Mucosa of stomach (tissue), 1 donor: ENCODE measurements at regions not wholly inside any gene's neighbourhood (a gene's known extent, or its start where the extent isn't known, plus 50 kb on each side); places are given as distances from the start of the nearest gene placed in this dataset.

ENCODE experiments used
- H3K27me3 ChIP-seq: one replicate; pipeline ENCODE4 v1.7.0; 2013; ENCODE audit warnings: mild to moderate bottlenecking, low read length; ENCODE audit not compliant: control insufficient read depth, insufficient read depth
- H3K36me3 ChIP-seq: one replicate; pipeline ENCODE4 v1.7.0; 2013; ENCODE audit warnings: low read length; ENCODE audit not compliant: control insufficient read depth, insufficient read depth
- H3K4me1 ChIP-seq: one replicate; pipeline ENCODE4 v1.7.0; 2013; ENCODE audit warnings: mild to moderate bottlenecking, low read length; ENCODE audit not compliant: control insufficient read depth, insufficient read depth
- H3K4me3 ChIP-seq: one replicate; pipeline ENCODE4 v1.7.0; 2013; ENCODE audit warnings: low read length
- H3K9ac ChIP-seq: one replicate; pipeline ENCODE4 v1.7.0; 2013; ENCODE audit warnings: mild to moderate bottlenecking, low read length, moderate library complexity
- H3K9me3 ChIP-seq: one replicate; pipeline ENCODE4 v1.7.0; 2013; ENCODE audit warnings: mild to moderate bottlenecking, low read length, moderate library complexity; ENCODE audit not compliant: control insufficient read depth
- donor health status: Pancreatic carcinoma.

DNA sequence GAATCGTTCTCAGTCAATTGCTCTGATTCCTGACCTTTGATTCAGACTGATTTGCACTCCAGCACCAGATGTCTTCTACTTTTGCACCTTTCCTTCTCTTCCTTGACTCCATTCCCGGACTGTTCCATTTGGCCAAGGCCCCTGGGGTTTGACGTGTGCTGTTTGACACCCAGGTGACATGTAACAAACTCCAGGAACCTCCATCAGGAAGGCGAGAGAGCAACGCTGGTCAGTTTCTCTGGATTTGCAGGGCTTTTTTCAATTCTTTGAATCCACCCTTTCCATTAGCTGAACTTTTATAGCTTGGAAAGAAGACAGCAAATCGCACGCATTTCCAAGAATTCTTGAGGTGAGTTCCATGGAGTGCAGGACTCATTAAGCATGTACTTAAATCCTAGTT, 98.4 kb upstream of the FOXF1 start:
- no peak overlapping the region for H3K4me3 ChIP-seq
- H3K27me3 ChIP-seq, result no peaks in the 10 kb centered on the region
- no peaks in the 10 kb centered on the region for H3K4me1 ChIP-seq
- H3K36me3 ChIP-seq, result no peaks in the 10 kb centered on the region
- H3K9ac ChIP-seq, result no peak overlapping the region
- H3K9me3 ChIP-seq, result no peaks in the 10 kb centered on the region

DNA sequence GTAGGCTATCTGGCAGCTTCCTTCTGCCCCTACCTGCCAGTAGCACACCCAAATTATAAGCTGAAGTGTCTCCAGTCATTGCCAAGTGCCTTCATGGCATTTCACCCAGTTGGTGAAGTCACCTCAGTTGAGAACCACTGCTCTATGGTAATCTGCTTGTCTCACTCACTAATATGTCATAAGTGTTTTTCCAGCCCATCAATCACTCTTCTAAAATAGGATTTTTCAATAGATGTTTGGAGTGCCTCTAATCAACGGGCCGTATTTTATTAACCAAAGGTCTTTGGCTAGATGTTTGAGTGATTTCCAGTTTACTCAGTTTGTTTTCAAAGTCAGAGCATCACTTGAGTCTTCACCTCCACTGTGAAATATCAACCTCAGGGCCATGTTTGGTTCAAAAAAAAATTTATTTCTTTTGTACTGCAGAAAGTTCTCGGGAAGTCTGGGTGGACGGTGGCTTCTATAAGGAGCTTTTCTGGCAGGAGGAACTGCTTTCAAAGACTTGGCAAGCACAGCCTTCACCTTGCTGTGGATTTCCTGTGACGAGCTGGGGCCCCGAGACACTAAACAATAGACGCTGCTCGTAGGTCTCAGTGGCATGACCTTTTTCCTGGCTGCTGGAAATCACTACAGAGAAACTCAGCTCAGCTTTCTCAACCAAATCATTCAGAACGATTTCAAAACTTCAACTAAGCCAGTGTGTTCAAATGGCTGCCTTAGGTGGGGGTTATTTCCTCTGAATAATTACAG, 95.2 kb upstream of the FOXF1 start:
- no peaks in the 10 kb centered on the region for H3K27me3 ChIP-seq
- no peaks in the 10 kb centered on the region for H3K4me1 ChIP-seq
- H3K9ac ChIP-seq, result no peak overlapping the region
- no peaks in the 10 kb centered on the region for H3K9me3 ChIP-seq
- no peaks in the 10 kb centered on the region for H3K36me3 ChIP-seq
- H3K4me3 ChIP-seq, result no peak overlapping the region

DNA sequence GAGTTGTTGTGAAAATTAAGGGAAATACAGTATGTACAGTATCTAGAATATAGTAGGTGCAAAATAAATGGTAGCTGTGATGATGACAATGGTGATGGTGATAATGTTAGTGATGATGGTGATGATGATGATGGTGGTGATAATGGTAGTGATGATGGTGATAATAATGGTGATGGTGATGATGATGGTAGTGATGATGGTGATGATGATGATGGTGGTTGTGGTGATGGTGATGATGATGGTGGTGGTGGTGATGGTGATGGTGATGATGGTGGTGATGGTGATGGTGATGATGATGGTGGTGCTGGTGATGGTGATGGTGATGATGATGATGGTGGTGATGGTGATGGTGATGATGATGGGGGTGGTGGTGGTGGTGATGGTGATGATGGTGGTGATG, 91.3 kb upstream of the FOXF1 start:
- Histone ChIP-seq H3K4me1 (no peaks in the 10 kb centered on the region), H3K9me3 (no peaks in the 10 kb centered on the region), H3K27me3 (no peaks in the 10 kb centered on the region), H3K9ac (no peak overlapping the region), H3K4me3 (no peak overlapping the region), H3K36me3 (no peaks in the 10 kb centered on the region)

DNA sequence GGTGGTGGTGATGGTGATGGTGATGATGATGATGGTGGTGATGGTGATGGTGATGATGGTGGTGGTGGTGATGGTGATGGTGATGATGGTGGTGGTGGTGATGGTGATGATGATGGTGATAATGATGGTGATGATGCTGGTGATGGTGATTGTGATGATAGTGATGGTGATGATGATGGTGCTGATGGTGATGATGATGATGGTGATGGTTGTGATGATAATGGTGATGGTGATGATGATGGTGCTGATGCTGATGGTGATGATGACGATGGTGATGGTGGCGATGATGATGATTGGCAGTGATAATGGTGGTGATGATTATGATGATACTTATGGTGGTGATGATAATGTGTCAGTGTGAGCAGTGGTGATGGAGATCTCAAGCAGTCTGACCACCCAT, 90.8 kb upstream of the FOXF1 start:
- no peaks in the 10 kb centered on the region for H3K36me3 ChIP-seq
- H3K9me3 ChIP-seq, result no peaks in the 10 kb centered on the region
- no peaks in the 10 kb centered on the region for H3K27me3 ChIP-seq
- H3K9ac ChIP-seq, result no peak overlapping the region
- H3K4me3 ChIP-seq, result no peak overlapping the region
- H3K4me1 ChIP-seq, result no peaks in the 10 kb centered on the region

DNA sequence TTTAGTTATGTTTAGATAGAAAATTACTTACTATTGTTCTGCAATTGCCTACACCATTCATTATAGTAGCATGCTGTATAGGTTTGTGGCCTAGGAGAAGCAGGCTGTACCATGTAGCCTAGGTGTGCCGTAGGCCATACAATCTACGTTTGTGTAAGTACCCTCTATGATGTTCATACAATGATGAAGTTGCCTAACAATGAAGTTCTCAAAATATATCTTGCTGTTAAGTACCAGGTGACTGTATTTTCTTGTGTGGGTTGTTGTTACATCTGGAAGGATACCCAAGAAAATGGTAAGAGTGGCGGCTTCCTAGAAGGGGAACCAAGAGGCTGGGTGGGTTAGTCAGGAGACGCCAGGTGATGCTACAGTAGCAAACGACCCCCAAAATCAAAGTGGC, 88.3 kb upstream of the FOXF1 start:
- H3K4me3 ChIP-seq, result no peak overlapping the region
- no peaks in the 10 kb centered on the region for H3K27me3 ChIP-seq
- no peak overlapping the region for H3K9ac ChIP-seq
- no peaks in the 10 kb centered on the region for H3K36me3 ChIP-seq
- no peaks in the 10 kb centered on the region for H3K4me1 ChIP-seq
- no peaks in the 10 kb centered on the region for H3K9me3 ChIP-seq

DNA sequence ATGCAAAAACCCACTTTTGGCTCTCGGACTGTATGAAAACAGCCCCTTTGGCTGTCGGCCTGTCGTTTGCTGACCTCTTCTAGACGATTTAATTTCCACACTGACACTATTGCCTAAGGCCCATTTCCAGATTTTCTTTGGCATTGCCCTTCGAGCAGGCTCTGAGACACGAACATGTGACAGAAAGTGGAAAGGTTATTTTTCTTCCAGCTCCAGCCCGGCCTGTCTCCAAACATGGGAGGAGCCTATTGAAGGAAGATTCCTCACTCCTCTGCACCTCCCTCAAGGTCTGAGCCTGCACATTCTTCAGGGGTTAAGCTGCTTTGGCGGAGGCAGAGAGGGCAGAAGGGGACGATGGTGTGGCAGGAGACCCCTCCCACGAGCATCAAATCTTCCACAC, 85.9 kb upstream of the FOXF1 start:
- Histone ChIP-seq H3K9me3 (no peaks in the 10 kb centered on the region), H3K4me3 (no peak overlapping the region), H3K36me3 (no peaks in the 10 kb centered on the region), H3K9ac (no peak overlapping the region), H3K27me3 (no peaks in the 10 kb centered on the region), H3K4me1 (no peaks in the 10 kb centered on the region)

DNA sequence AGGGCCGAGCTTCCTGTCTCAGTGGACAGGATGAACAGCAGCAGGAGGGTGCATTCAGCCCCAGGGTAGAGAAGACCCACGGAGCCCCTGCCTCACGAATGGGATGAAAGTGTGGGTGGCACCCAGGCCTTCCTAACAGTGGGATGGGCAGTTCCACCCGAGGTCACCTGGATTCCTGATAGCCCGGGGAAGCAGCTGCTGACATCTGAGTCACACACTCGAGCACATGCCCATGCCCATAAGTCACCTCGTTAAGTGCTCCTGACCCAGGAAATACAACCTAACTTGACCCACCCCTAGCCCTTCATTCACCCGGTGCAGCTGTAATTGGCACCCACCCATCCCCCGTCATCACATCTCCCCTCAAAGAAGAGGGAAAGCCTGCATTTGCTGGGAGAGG, 85.3 kb upstream of the FOXF1 start:
- H3K4me1 ChIP-seq, result no peaks in the 10 kb centered on the region
- H3K9ac ChIP-seq, result no peak overlapping the region
- H3K36me3 ChIP-seq, result no peaks in the 10 kb centered on the region
- no peaks in the 10 kb centered on the region for H3K9me3 ChIP-seq
- H3K27me3 ChIP-seq, result no peaks in the 10 kb centered on the region
- H3K4me3 ChIP-seq, result no peak overlapping the region

DNA sequence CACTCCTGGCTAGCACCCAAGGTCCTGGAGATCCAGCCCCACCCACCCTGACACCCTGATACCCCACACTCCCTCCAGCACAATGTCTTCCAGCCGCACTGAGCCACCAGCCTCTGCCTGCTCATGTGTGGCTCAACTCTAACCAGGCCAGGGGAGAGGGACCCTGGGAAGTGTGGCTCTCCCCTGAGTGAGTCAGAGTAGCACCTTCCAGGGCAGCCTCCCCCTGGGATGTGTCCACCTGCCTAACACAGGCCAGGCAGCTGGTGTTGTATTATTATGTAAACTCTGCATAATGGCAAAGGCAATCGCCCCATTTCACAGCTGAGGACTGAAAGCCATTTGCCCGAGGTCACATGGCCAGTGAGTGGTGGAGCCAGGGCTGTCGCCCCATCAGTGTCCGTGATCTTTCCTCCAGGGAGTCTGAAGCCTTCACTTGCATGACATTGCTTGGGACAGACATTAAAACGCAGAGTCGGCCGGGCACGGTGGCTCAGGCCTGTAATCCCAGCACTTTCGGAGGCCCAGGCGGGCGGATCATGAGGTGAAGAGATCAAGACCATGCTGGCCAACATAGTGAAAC, 84.2 kb upstream of the FOXF1 start:
- Histone ChIP-seq H3K36me3 (no peaks in the 10 kb centered on the region), H3K27me3 (no peaks in the 10 kb centered on the region), H3K9me3 (no peaks in the 10 kb centered on the region), H3K9ac (no peak overlapping the region), H3K4me3 (no peak overlapping the region), H3K4me1 (no peaks in the 10 kb centered on the region)

DNA sequence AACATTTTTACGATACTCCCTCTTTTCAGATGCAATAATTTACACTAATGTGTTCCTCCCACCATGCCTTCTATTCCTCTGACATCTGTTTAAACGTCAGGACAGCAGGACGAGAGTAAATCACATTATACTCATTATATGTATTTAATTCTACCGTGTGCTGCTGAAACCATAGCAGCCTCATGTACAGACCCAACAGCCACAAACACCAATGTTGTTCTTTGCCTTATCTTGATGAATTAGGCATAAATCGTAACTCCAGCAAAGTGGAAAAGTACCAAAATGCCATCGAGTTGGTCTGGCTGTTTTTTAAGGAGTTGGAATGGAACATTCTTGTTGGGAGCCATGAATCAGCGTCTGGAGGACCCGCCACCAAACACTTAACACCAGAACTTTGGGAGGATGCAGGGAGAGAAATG, 82.9 kb upstream of the FOXF1 start:
- H3K36me3 ChIP-seq, result no peaks in the 10 kb centered on the region
- no peak overlapping the region for H3K4me3 ChIP-seq
- H3K4me1 ChIP-seq, result no peaks in the 10 kb centered on the region
- H3K9me3 ChIP-seq, result no peaks in the 10 kb centered on the region
- no peaks in the 10 kb centered on the region for H3K27me3 ChIP-seq
- H3K9ac ChIP-seq, result no peak overlapping the region

DNA sequence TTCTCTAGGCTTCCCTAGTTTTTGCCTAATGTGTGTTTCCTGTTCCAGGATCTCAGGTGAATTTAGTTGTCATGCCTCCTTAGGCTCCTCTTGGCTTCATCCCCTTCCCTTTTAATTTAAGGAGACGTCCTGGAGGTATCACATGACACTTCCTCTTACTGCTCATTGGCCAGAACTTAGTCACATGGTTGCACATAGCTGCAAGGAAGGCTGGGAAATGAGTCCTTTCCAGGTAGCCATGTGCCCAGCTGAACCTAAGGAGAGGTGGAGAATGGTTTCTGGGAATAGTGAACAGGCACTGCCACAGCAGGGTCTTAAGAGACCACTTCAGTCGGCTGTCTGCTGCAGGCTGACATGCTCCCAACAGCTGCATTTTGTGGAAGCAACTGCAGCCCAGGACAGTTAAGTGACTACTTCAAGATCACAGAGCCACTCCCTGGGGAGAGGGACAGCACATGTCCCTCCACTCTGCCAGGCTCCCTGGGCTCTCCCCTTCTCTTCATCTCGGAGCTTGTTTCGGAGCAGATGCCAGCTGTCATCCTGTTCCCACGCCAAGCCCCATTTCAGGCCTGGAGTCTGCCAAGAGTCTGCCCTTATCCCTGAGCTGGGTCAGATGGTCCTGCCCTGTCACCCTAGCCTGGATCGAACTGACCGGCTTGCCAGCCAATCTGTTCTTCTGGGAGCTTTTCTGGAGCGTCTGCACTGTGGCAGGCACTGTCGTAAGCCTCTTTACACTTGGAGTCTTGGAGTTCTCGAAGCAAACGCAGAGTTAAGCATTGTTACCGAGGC, 81.4 kb upstream of the FOXF1 start:
- Histone ChIP-seq H3K4me1 (peaks cover 4% of the 10 kb centered on the region), H3K27me3 (no peaks in the 10 kb centered on the region), H3K9me3 (no peaks in the 10 kb centered on the region), H3K4me3 (no peak overlapping the region), H3K36me3 (no peaks in the 10 kb centered on the region), H3K9ac (no peak overlapping the region)

DNA sequence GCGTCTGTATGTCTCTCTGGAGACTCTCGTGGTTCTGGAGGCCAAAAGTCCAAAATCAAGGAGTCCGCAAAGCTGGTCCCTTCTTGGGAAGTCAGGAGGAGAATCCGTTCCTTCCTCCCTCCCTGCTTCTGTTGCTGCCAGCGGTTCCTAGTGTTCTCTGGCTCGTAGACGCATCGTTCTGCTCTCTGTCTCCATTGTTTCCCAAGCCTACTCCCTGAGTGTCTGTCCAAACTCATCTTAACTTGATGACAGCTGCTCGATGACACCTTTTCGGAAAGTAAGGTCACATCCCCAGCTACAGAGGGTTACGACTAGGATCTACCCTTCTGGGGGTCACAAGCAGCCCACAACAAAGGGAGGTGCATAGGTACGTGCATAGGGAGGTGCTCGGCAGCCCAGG, 80.7 kb upstream of the FOXF1 start:
- H3K9me3 ChIP-seq, result no peaks in the 10 kb centered on the region

DNA sequence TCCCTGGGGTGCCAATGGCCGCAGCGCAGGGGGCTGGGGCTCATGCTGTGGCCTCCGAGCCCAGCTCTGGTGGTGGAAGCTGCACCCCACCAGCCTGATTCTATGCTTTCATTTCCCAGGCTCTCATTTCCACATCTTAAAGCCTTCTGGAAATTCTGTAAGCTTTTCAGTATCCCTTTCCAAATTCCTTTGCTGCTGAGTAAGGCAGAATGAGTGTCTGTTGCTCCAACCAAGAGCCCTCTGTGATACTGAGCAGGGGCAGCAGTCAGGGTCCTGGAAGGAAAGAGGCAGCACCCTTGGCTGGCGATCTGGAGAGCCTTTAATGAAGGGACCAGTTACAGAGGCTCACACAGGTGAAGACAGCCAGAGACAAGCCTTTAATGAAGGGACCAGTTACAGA, 79.5 kb upstream of the FOXF1 start:
- no peaks in the 10 kb centered on the region for H3K27me3 ChIP-seq
- no peaks in the 10 kb centered on the region for H3K36me3 ChIP-seq
- H3K4me1 ChIP-seq, result peaks cover 4% of the 10 kb centered on the region
- no peak overlapping the region for H3K9ac ChIP-seq
- no peaks in the 10 kb centered on the region for H3K9me3 ChIP-seq
- no peak overlapping the region for H3K4me3 ChIP-seq

More for the DNA sequence above, 80.7 kb upstream of the FOXF1 start:
- Histone ChIP-seq H3K4me1 (peaks cover 4% of the 10 kb centered on the region), H3K36me3 (no peaks in the 10 kb centered on the region), H3K4me3 (no peak overlapping the region), H3K9ac (no peak overlapping the region), H3K27me3 (no peaks in the 10 kb centered on the region)
